GM21367 (cell line): ENCODE measurements at regions not wholly inside any gene's neighbourhood (a gene's known extent, or its start where the extent isn't known, plus 50 kb on each side); places are given as distances from the start of the nearest gene placed in this dataset.
A peak's percentile ranks its signal among the peaks of the same experiment; 100 is the strongest.
"Not testable (repeated sequence)": the region's sequence is repeated elsewhere in the genome, so short reads cannot be mapped to it uniquely, and the experiment has no call there.

ENCODE experiments used
- ATAC-seq: cut with Tn5 transposase; IDR thresholded peaks from one replicate; pipeline ENCODE4 v1.9.1; 2021; ENCODE audit not compliant: unreplicated experiment

GRCh38 chr7:142448857-142449256 is 191.0 kb upstream of the PRSS58 start:
- ATAC-seq: not testable (repeated sequence)

- ATAC-seq: no peak
Observed at GRCh38 chr7:142447762-142448161, 189.9 kb upstream of the PRSS58 start.

- ATAC-seq: no peak
Observed at GRCh38 chr7:142445019-142445686, 187.3 kb upstream of the PRSS58 start.

- no peak for ATAC-seq
Observed at GRCh38 chr7:142443216-142444010, 185.6 kb upstream of the PRSS58 start.

GRCh38 chr7:142442396-142442795 is 184.5 kb upstream of the PRSS58 start:
- no peak for ATAC-seq

GRCh38 chr7:142440906-142441411 is 183.1 kb upstream of the PRSS58 start:
- ATAC-seq: no peak

GRCh38 chr7:142440219-142440905 is 182.5 kb upstream of the PRSS58 start:
- no peak for ATAC-seq

- peak; percentile 53 for ATAC-seq
Observed at GRCh38 chr7:142439739-142440138, 181.9 kb upstream of the PRSS58 start.

- no peak for ATAC-seq
Observed at GRCh38 chr7:142438923-142439515, 181.2 kb upstream of the PRSS58 start.

- peak; percentile 47 for ATAC-seq
Observed at GRCh38 chr7:142438235-142438922, 180.5 kb upstream of the PRSS58 start.

- ATAC-seq: no peak
Observed at GRCh38 chr7:142437741-142438140, 179.9 kb upstream of the PRSS58 start.

GRCh38 chr7:142436601-142437000 is 178.7 kb upstream of the PRSS58 start:
- no peak for ATAC-seq

GRCh38 chr7:142435606-142436005 is 177.7 kb upstream of the PRSS58 start:
- not testable (repeated sequence) for ATAC-seq

GRCh38 chr7:142434666-142435167 is 176.9 kb upstream of the PRSS58 start:
- no peak for ATAC-seq

- ATAC-seq: not testable (repeated sequence)
Observed at GRCh38 chr7:142434133-142434532, 176.3 kb upstream of the PRSS58 start.

- ATAC-seq: no peak
Observed at GRCh38 chr7:142432377-142432776, 174.5 kb upstream of the PRSS58 start.

GRCh38 chr7:142431491-142431890 is 173.6 kb upstream of the PRSS58 start:
- ATAC-seq: no peak

- no peak for ATAC-seq
Observed at GRCh38 chr7:142428094-142428493, 170.2 kb upstream of the PRSS58 start.

- ATAC-seq: no peak
Observed at GRCh38 chr7:142425281-142425680, 167.4 kb upstream of the PRSS58 start.

GRCh38 chr7:142422621-142423020 is 164.8 kb upstream of the PRSS58 start:
- no peak for ATAC-seq
